Left ventricle myocardium superior (tissue), 1 donor: ENCODE measurements at regions not wholly inside any gene's neighbourhood (a gene's known extent, or its start where the extent isn't known, plus 50 kb on each side); places are given as distances from the start of the nearest gene placed in this dataset.
"Not testable (repeated sequence)": the region's sequence is repeated elsewhere in the genome, so short reads cannot be mapped to it uniquely, and the experiment has no call there.

Experiments used
- ATAC-seq: fragments of 200-7000 bp; cut with Tn5 transposase; one replicate; pipeline ENCODE4 v1.9.1; 2020; ENCODE audit warnings: mild to moderate bottlenecking, moderate library complexity
- DNase-seq: peaks from one replicate; pipeline ENCODE4 v3.0.0-alpha.2; 2020
- intact Hi-C: fragments of 100-400 bp; cut with micrococcal nuclease; formaldehyde crosslinking; loops from one replicate; pipeline ENCODE4 v1.11.0; 2022
- donor health status: DM: no; HTN: yes; CAD: no; lungs with severe emphysema.

GRCh38 chr2:51920509-51920908 lies 888.6 kb upstream of the NRXN1 start:
- intact Hi-C loops: no loop called here
- ATAC-seq: no peak

DNA sequence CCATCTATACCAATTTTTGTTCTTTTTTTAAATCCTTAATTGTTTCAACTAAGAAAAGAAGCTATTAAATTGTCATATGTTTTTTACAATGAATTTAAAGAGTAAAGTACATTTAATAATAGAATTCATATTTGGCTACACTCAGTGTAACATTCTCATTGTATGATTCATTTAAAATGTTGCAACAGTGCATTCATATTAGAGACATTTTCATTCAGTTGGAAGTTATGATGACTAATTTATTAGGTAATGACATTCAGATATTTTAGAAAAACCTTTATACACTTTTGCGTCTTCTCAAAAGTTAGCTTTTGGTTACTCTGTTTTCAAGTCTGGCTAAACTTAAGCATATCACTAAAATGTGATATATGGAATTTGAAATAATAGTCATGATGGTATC lies 887.5 kb upstream of the NRXN1 start:
- intact Hi-C loops: no loop called here
- ATAC-seq (no peak), DNase-seq (no peak)

More at GRCh38 chr2:51920509-51920908, 888.6 kb upstream of the NRXN1 start:
- DNase-seq: no peak

DNA sequence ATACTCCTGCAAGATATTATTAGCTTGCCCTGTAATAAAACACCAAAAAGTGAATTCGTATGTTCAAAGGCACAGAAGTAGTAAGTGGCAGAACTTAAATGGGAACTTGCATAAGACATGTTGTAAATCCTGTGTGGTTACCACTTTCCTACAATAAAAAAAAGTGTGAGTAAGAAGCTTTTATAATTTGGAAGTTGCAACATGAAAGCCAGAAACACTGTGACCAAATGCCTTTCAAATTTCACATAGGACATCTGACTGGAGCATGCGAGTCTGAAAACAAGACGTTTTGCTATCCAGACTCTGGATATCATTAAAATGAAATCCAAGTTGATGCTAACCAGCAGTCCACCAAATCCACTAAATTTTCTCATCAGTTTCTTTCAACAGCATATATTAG lies 886.2 kb upstream of the NRXN1 start:
- ATAC-seq (no peak), DNase-seq (no peak)
- intact Hi-C loops: no loop called here

GRCh38 chr2:51903728-51904127 lies 871.8 kb upstream of the NRXN1 start:
- intact Hi-C loops: no loop called here
- ATAC-seq (no peak), DNase-seq (no peak)

GRCh38 chr2:51899643-51900042 lies 867.7 kb upstream of the NRXN1 start:
- ATAC-seq: no peak
- intact Hi-C loops: no loop called here
- no peak for DNase-seq

- ATAC-seq, intact Hi-C loops, DNase-seq: not testable (repeated sequence)
Measured at GRCh38 chr2:51894584-51894983, 862.7 kb upstream of the NRXN1 start.

DNA sequence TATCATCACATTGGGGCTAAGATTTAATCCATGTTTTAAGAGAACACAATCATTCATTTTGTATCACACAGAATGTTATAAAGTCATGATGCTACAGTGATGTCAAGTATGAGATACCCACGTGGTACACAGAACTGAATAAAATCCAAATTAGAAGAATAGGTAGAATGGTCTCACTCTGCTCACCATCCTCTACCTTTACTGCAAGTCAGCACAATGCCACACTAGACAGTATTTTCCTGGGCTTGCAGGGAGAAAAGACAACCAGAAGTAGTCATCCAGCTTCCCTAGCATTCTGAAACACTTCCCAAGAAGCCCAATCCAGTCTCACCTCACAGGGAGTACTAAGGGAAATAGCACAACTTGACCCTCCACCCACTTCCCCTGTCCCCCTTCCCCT lies 856.2 kb upstream of the NRXN1 start:
- DNase-seq (no peak), ATAC-seq (no peak)
- intact Hi-C loops: no loop called here

GRCh38 chr2:51881673-51882072 lies 849.7 kb upstream of the NRXN1 start:
- ATAC-seq (no peak), DNase-seq (no peak)
- intact Hi-C loops: no loop called here

DNA sequence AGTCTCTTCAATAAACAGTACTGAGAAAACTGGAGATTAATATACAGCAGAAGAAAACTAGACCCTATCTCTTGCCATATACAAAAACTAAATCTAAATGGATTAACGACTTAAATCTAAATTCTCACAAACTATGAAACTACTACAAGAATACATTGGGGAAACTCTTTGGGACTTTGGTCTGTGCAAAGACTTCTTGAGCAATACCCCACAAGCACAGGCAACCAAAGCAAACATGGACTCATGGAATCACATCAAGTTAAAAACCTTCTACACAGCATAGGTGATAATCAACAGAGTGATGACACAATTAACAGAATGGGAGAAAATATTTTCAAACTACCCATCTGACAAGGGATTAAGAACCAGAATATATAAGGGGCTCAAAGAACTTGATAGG lies 848.2 kb upstream of the NRXN1 start:
- ATAC-seq (no peak), DNase-seq (no peak)
- intact Hi-C loops: no loop called here

DNA sequence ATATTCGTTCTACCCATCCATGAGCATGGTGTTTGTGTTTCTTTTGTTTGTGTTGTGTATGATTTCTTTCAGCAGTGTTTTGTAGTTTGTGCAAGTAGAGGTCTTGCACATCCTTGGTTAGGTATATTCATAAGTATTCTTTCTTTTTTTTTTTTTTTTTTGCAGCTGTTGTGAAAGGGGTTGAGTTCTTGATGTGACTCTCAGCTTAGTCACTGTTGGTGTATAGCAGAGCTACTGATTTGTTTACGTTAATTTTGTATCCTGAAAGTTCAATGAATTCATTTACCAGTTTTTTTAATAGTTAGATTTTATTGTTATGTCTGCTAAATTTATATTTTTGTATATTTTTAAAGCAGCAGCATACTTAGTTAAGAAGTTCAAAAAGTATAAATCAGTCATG lies 834.4 kb upstream of the NRXN1 start:
- ATAC-seq: no peak
- intact Hi-C loops: no loop called here
- DNase-seq: no peak

- DNase-seq: no peak
- intact Hi-C loops: no loop called here
- no peak for ATAC-seq
Measured at GRCh38 chr2:51859260-51859659, 827.3 kb upstream of the NRXN1 start.

DNA sequence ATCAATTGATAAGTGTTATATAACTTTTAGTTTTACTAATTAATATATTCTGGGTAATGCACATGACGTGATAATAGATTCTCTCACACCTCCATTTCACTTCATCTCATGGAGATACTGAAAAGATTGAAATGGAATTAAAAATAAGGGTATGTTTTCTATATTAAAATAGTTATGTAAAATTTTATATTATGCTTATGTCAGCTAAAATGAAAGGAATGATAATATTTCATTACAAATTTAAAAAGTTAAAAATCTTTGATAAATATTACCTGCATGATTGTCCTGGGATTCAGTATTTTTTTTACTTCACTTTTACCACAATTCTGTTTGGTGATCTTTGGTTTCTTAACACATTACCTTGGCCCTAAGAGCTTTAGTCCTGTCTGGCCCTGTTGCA lies 823.8 kb upstream of the NRXN1 start:
- intact Hi-C loops: no loop called here
- no peak for DNase-seq

GRCh38 chr2:51846796-51847195 lies 814.9 kb upstream of the NRXN1 start:
- no peak for DNase-seq
- intact Hi-C loops: no loop called here
- ATAC-seq: no peak

More for the DNA sequence above, 823.8 kb upstream of the NRXN1 start:
- no peak for ATAC-seq

- intact Hi-C loops: no loop called here
- ATAC-seq: no peak
- no peak for DNase-seq
Measured at GRCh38 chr2:51846018-51846417, 814.1 kb upstream of the NRXN1 start.

DNA sequence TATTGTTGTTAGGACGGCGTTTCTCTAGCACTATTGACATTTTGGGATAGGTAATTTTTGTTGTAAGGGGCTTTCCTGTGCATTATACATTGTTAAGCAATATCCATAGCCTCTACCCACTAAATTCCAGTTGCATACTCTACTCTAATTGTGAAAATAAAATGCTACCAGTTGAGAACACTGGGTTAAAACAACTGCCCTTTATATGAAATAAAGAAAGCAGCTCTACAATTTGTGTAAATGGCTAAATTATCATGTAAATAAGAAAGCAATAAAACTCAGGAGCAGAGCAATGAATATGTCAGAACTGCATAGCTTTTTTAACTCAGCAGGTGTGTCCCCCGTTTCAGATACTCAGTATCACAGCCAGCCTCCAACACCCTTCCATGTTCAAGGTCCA lies 812.7 kb upstream of the NRXN1 start:
- DNase-seq (no peak), ATAC-seq (no peak)
- intact Hi-C loops: no loop called here

DNA sequence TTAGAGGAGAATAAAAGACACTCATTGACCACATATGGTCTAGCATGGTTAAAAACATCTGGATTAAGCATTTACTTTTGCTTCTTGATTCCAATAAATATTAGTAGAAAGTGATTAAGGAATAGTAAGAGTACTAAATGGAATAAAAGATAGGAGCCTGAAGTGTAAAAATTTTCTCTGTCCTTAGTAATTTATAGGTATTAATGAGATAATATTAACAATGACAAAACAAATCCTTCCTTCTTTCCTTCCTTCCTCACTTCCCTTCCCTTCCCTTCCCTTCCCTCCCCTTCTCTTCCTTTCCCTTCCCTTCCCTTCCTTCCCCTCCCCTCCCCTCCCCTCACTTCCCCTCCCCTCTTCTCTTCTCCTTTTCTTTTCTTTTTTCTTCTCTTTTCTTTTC lies 797.5 kb upstream of the NRXN1 start:
- ATAC-seq: no peak
- no peak for DNase-seq
- intact Hi-C loops: no loop called here

DNA sequence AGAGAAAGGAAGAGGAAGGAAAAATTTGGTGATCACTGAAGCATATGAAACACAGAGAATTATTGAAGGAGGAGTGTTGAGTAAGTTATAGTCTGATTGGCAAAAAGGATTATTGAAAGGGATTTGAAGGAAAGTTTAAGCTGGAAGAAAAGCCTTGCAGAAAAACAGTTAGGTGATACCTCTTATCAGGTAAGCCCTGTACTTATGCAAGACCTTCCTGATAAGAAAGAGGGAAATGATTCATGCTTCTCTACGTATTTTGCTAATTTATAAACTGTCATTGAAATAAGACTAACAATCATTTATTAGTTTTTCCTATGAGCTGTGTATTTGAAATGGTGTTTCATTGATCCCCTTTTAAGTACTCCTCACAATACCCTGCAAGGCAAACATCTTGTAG lies 793.9 kb upstream of the NRXN1 start:
- ATAC-seq (no peak), DNase-seq (no peak)
- intact Hi-C loops: no loop called here

- intact Hi-C loops: no loop called here
- no peak for ATAC-seq
- no peak for DNase-seq
Measured at GRCh38 chr2:51813247-51813646, 781.3 kb upstream of the NRXN1 start.

GRCh38 chr2:51812138-51812866 lies 780.4 kb upstream of the NRXN1 start:
- ATAC-seq: no peak
- intact Hi-C loops: no loop called here
- no peak for DNase-seq

DNA sequence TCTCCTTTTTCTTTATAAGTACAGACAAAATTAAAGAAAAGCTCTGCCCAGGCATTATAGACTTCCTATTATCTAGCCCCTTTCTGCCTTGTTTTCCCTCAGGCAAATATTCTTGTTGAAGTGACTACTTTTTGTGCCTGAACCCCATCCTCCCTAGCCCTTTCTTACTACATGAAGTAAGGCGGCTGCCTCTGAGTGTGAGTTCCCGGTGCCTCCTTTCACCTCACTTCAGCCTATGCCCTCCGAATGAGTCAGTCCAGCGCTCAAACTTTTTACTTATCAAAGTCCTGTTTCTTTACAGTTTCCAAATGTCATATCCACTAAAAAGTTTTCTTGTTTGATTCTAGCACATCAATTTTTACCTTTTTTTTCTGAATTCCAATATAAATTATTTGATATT lies 778.3 kb upstream of the NRXN1 start:
- ATAC-seq (no peak), DNase-seq (no peak)
- intact Hi-C loops: no loop called here

- intact Hi-C loops: no loop called here
- DNase-seq: no peak
- no peak for ATAC-seq
Measured at GRCh38 chr2:51807229-51807628, 775.3 kb upstream of the NRXN1 start.
